ENCODE measurements at regions not wholly inside any gene's neighbourhood (a gene's known extent, or its start where the extent isn't known, plus 50 kb on each side); places are given as distances from the start of the nearest gene placed in this dataset.

DNA sequence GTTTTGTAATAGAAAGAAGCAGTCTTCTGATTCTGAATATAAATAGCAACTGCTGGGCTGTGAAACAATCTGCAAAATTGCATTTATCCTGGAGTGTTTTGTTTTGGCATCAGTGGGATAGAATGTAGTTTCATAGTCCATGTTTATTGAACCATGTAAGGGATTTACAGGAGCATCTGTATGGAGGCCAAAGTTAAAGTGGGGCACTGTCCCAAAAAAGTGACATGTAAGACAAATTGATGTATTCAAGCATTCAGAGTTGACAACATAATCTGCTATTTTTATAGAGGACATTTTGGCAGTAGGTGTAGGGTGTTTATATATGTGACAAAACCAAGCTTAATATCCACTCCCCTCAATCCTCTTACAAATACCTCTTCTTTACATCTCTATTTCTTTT lies 200.5 kb upstream of the ANK2 start:
- H3K4me2 ChIP-seq (ENCODE audit: insufficient read depth, low read length), result no peak overlapping the region
- no peaks in the 10 kb centered on the region for H3K36me3 ChIP-seq (ENCODE audit: control insufficient read depth in 2 of 2, extremely low read depth in 1 of 2, insufficient read depth in 2 of 2, low read length in 2 of 2)
- H3K9me1 ChIP-seq (replicated peaks; ENCODE audit: control insufficient read depth, extremely low read depth, insufficient read depth, low read length), result no peaks in the 10 kb centered on the region
- H3K79me2 ChIP-seq (ENCODE audit: control insufficient read depth, insufficient read depth, low read length), result no peaks in the 10 kb centered on the region
- TF ChIP-seq FOS (IDR thresholded peaks at IDR 0.05; ENCODE audit: borderline replicate concordance, insufficient read depth, low read length) (no peak), JUN (IDR thresholded peaks at IDR 0.05; ENCODE audit: borderline replicate concordance, insufficient read depth, insufficient read length, low read depth) (no peak), POLR2AphosphoS5 (IDR thresholded peaks at IDR 0.05; ENCODE audit: insufficient read depth, low read depth, low read length) (no peak)
- dilution Hi-C loops (cut with MboI; ENCODE audit: extremely low pct_ligation_motif_present, low sequenced_read_pairs) (no loop called here), intact Hi-C loops (cut with micrococcal nuclease) (no loop called here)
- H3K27ac ChIP-seq (ENCODE audit: insufficient read depth, low read depth, low read length), result no peak overlapping the region
- H3K9me3 ChIP-seq (replicated peaks; ENCODE audit: control insufficient read depth, insufficient read depth, low read length), result no peaks in the 10 kb centered on the region
- no peak overlapping the region for H3K9ac ChIP-seq (replicated peaks; ENCODE audit: extremely low read depth, insufficient read depth, low read length)
- no peaks in the 10 kb centered on the region for H3K27me3 ChIP-seq (ENCODE audit: control insufficient read depth in 2 of 2, insufficient read depth in 2 of 2, low read length in 2 of 2)
- no peak for FAIRE-seq
- POLR2A ChIA-PET, result no interaction called here
- no peak overlapping the region for H2AFZ ChIP-seq (ENCODE audit: low read depth, low read length)
- H3K4me3 ChIP-seq (replicated peaks in 1 of 3; ENCODE audit: insufficient read depth in 1 of 3, low read depth in 1 of 3, low read length in 3 of 3), result no peak overlapping the region
- CTCF ChIA-PET, result no interaction called here
- no TSS peak for BruUV-seq (replicated peaks)
- no peaks in the 10 kb centered on the region for H4K20me1 ChIP-seq (replicated peaks; ENCODE audit: control insufficient read depth, extremely low read depth, insufficient read depth, low read length)
- no peak for DNase-seq (ENCODE audit: low read depth, low spot score)
- H3K4me1 ChIP-seq (ENCODE audit: control insufficient read depth, extremely low read depth, insufficient read depth, low read length), result no peaks in the 10 kb centered on the region

DNA sequence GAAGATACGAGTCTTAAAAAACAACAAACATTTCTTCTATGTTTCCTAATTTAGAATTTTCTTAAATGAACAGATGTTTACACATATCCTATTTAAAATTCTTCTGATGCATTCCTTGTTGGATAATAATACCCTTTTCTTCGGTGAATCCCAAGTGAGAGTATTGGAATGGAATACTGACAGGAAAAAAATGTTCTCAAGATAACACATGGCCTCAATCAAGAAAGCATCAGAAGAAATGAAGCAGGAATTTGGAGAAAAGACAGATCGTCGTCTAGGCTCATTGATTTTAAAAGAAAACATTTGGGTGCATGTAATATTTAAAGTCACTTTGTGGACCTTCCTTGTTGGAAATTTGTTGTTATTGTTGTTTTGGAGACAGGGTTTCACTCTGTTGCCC lies 196.9 kb upstream of the ANK2 start:
- TF ChIP-seq GATA2 (IDR thresholded peaks at IDR 0.05; ENCODE audit: insufficient read depth, insufficient read length, low read depth, low read length) (no peak), FOS (IDR thresholded peaks at IDR 0.05; ENCODE audit: borderline replicate concordance, insufficient read depth, low read length) (no peak), JUN (IDR thresholded peaks at IDR 0.05; ENCODE audit: borderline replicate concordance, insufficient read depth, insufficient read length, low read depth) (no peak), POLR2A (IDR thresholded peaks at IDR 0.05; ENCODE audit: low read depth, low read length) (no peak), EZH2 (IDR thresholded peaks at IDR 0.05; ENCODE audit: borderline replicate concordance, low read depth, low read length, severe bottlenecking) (no peak), MYC (IDR thresholded peaks at IDR 0.05; ENCODE audit: low read depth, low read length) (no peak)
- TF ChIP-seq, protein P1, sequence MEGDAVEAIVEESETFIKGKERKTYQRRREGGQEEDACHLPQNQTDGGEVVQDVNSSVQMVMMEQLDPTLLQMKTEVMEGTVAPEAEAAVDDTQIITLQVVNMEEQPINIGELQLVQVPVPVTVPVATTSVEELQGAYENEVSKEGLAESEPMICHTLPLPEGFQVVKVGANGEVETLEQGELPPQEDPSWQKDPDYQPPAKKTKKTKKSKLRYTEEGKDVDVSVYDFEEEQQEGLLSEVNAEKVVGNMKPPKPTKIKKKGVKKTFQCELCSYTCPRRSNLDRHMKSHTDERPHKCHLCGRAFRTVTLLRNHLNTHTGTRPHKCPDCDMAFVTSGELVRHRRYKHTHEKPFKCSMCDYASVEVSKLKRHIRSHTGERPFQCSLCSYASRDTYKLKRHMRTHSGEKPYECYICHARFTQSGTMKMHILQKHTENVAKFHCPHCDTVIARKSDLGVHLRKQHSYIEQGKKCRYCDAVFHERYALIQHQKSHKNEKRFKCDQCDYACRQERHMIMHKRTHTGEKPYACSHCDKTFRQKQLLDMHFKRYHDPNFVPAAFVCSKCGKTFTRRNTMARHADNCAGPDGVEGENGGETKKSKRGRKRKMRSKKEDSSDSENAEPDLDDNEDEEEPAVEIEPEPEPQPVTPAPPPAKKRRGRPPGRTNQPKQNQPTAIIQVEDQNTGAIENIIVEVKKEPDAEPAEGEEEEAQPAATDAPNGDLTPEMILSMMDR (IDR thresholded peaks at IDR 0.05; ENCODE audit: extremely low read depth in 1 of 2, insufficient read depth in 1 of 2, low read depth in 1 of 2, low read length in 2 of 2), result no peak
- TF ChIP-seq, protein P2, sequence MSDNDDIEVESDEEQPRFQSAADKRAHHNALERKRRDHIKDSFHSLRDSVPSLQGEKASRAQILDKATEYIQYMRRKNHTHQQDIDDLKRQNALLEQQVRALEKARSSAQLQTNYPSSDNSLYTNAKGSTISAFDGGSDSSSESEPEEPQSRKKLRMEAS (IDR thresholded peaks at IDR 0.05; ENCODE audit: insufficient read depth, insufficient read length), result no peak
- H3K27ac ChIP-seq (ENCODE audit: insufficient read depth, low read depth, low read length), result no peak overlapping the region
- intact Hi-C loops (cut with micrococcal nuclease), result loop anchor here (2.0 kb wide), 1 partner anchor 86 kb away; no protein-coding TSS in a partner anchor
- no peak overlapping the region for H3K4me3 ChIP-seq (replicated peaks in 1 of 3; ENCODE audit: insufficient read depth in 1 of 3, low read depth in 1 of 3, low read length in 3 of 3)
- no peaks in the 10 kb centered on the region for H3K27me3 ChIP-seq (ENCODE audit: control insufficient read depth in 2 of 2, insufficient read depth in 2 of 2, low read length in 2 of 2)
- H3K4me2 ChIP-seq (ENCODE audit: insufficient read depth, low read length), result no peak overlapping the region
- no peaks in the 10 kb centered on the region for H3K9me1 ChIP-seq (replicated peaks; ENCODE audit: control insufficient read depth, extremely low read depth, insufficient read depth, low read length)
- H3K9ac ChIP-seq (replicated peaks; ENCODE audit: extremely low read depth, insufficient read depth, low read length), result no peak overlapping the region
- no peaks in the 10 kb centered on the region for H3K79me2 ChIP-seq (ENCODE audit: control insufficient read depth, insufficient read depth, low read length)
- H2AFZ ChIP-seq (ENCODE audit: low read depth, low read length), result no peak overlapping the region
- ChIA-PET POLR2A (no interaction called here), CTCF (interaction anchor here (0.6 kb wide), 1 partner anchor 86 kb away, joined by 4 read pairs; no protein-coding TSS in a partner anchor)
- no TSS peak for BruUV-seq (replicated peaks)
- H3K36me3 ChIP-seq (ENCODE audit: control insufficient read depth in 2 of 2, extremely low read depth in 1 of 2, insufficient read depth in 2 of 2, low read length in 2 of 2), result no peaks in the 10 kb centered on the region
- no peaks in the 10 kb centered on the region for H4K20me1 ChIP-seq (replicated peaks; ENCODE audit: control insufficient read depth, extremely low read depth, insufficient read depth, low read length)
- dilution Hi-C loops (cut with MboI; ENCODE audit: extremely low pct_ligation_motif_present, low sequenced_read_pairs), result no loop called here
- no peaks in the 10 kb centered on the region for H3K9me3 ChIP-seq (replicated peaks; ENCODE audit: control insufficient read depth, insufficient read depth, low read length)
- no peaks in the 10 kb centered on the region for H3K4me1 ChIP-seq (ENCODE audit: control insufficient read depth, extremely low read depth, insufficient read depth, low read length)
- FAIRE-seq (no peak), DNase-seq (ENCODE audit: low read depth, low spot score) (no peak)
